ENCODE measurements at regions not wholly inside any gene's neighbourhood (a gene's known extent, or its start where the extent isn't known, plus 50 kb on each side); places are given as distances from the start of the nearest gene placed in this dataset.

DNA sequence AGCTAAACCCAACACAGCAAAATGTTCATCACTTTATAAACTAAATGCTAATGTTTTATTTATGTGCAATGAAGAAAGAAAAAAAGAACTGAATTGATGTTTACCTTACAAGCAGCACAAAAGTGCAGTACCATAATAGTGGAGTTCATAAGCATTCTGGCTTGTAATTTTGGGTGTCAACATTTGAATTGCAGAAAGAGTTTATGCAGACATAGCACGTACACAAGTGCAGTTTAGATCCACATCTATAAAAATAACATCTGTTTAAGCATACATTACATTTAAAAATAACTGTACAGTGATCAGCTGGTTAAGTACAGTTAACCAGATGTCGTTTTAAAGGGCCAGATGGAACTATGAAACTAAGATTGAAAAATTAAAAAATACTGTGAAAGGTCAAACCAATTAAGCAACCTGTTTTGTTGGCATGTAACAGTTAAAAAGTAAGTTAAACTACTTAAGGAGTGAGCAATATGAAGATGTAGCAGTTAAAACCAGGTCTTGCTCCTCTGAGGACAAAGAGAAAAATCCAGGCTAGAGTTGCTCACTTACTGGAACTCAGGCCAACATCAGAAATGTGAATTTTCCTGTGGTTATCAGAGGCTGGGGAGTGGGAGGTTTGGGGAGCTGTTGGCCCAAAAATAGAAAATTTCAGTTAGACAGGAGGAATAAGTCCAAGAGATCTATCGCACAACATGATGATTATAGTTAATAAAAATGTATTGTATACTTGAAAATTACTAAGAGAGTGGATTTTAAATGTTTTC, 204.9 kb upstream of the MDFIC2 start:
- WGBS (ENCODE audit: extremely low coverage, insufficient coverage, insufficient read length): no CpG with 5 or more reads among the region's 3 CpGs
- Histone ChIP-seq H2AK5ac (ENCODE audit: low read length) (no peak overlapping the region), H3K14ac (ENCODE audit: low read length) (no peak overlapping the region), H3K4me3 (ENCODE audit: low read depth, low read length) (no peak overlapping the region), H4K8ac (ENCODE audit: low read depth, low read length) (no peak overlapping the region), H3K9ac (ENCODE audit: low read length) (no peak overlapping the region), H4K12ac (ENCODE audit: low read depth, low read length) (no peak overlapping the region), H4K91ac (ENCODE audit: low read depth, low read length) (no peak overlapping the region), H2BK120ac (ENCODE audit: insufficient read depth, low read length, poor library complexity) (no peak overlapping the region), H3K9me3 (ENCODE audit: insufficient read depth, low read depth, low read length) (no peaks in the 10 kb centered on the region), H3K4me1 (ENCODE audit: control insufficient read depth in 1 of 2, insufficient read depth in 2 of 2, low read length in 2 of 2) (no peaks in the 10 kb centered on the region), H3K4ac (ENCODE audit: low read depth, low read length) (no peak overlapping the region), H3K4me2 (ENCODE audit: low read length) (no peak overlapping the region), H2BK5ac (ENCODE audit: low read depth, low read length, poor library complexity) (no peak overlapping the region), H3K27me3 (ENCODE audit: insufficient read depth, low read length) (no peaks in the 10 kb centered on the region), H2BK12ac (ENCODE audit: low read length) (no peak overlapping the region), H3K36me3 (ENCODE audit: control insufficient read depth in 1 of 2, insufficient read depth in 2 of 2, low read length in 2 of 2) (no peaks in the 10 kb centered on the region), H3K18ac (ENCODE audit: low read length) (no peak overlapping the region), H3K27ac (ENCODE audit: low read depth, low read length) (no peak overlapping the region), H3K79me1 (ENCODE audit: low read length) (no peaks in the 10 kb centered on the region), H3K79me2 (ENCODE audit: control insufficient read depth, insufficient read depth, low read length, poor library complexity) (no peaks in the 10 kb centered on the region), H3K23ac (ENCODE audit: low read length) (no peak overlapping the region), H2AFZ (ENCODE audit: insufficient read depth, low read length, poor library complexity) (no peak overlapping the region)
- no peak for DNase-seq

DNA sequence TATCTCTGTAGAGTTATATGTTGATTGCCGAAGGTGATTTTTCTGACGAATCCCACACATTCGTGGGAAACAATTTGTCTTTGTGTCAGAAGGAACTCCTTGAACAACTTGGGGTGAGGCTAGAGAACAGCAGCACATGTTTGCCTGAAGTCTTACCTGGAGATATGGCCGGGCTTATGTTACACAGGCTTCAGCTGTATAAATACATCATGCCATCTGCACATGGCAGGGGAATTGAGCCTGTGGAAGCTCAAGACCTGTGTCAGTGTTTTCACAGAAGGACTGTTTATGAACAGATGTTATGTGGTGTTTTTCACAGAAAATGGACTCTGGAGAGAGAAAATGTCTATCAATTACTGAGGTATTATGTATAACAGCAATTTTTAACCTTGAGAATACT, 203.6 kb upstream of the MDFIC2 start:
- Histone ChIP-seq H3K79me1 (ENCODE audit: low read length) (no peaks in the 10 kb centered on the region), H2BK120ac (ENCODE audit: insufficient read depth, low read length, poor library complexity) (no peak overlapping the region), H3K14ac (ENCODE audit: low read length) (no peak overlapping the region), H3K36me3 (ENCODE audit: control insufficient read depth in 1 of 2, insufficient read depth in 2 of 2, low read length in 2 of 2) (no peaks in the 10 kb centered on the region), H3K79me2 (ENCODE audit: control insufficient read depth, insufficient read depth, low read length, poor library complexity) (no peaks in the 10 kb centered on the region), H3K4ac (ENCODE audit: low read depth, low read length) (no peak overlapping the region), H2AFZ (ENCODE audit: insufficient read depth, low read length, poor library complexity) (no peak overlapping the region), H3K9ac (ENCODE audit: low read length) (no peak overlapping the region), H4K12ac (ENCODE audit: low read depth, low read length) (no peak overlapping the region), H3K27me3 (ENCODE audit: insufficient read depth, low read length) (no peaks in the 10 kb centered on the region), H3K4me1 (ENCODE audit: control insufficient read depth in 1 of 2, insufficient read depth in 2 of 2, low read length in 2 of 2) (no peaks in the 10 kb centered on the region), H3K4me2 (ENCODE audit: low read length) (no peak overlapping the region), H3K18ac (ENCODE audit: low read length) (no peak overlapping the region), H2BK12ac (ENCODE audit: low read length) (no peak overlapping the region), H4K8ac (ENCODE audit: low read depth, low read length) (no peak overlapping the region), H2BK5ac (ENCODE audit: low read depth, low read length, poor library complexity) (no peak overlapping the region), H4K91ac (ENCODE audit: low read depth, low read length) (no peak overlapping the region), H2AK5ac (ENCODE audit: low read length) (no peak overlapping the region), H3K23ac (ENCODE audit: low read length) (no peak overlapping the region), H3K27ac (ENCODE audit: low read depth, low read length) (no peak overlapping the region), H3K9me3 (ENCODE audit: insufficient read depth, low read depth, low read length) (no peaks in the 10 kb centered on the region), H3K4me3 (ENCODE audit: low read depth, low read length) (no peak overlapping the region)
- DNase-seq: no peak
- no CpG with 5 or more reads among the region's 4 CpGs for WGBS (ENCODE audit: extremely low coverage, insufficient coverage, insufficient read length)

GRCh38 chr3:70507486-70507885, 195.0 kb upstream of the MDFIC2 start:
- H3K14ac ChIP-seq (ENCODE audit: low read length): no peak overlapping the region
- no peak overlapping the region for H2BK5ac ChIP-seq (ENCODE audit: low read depth, low read length, poor library complexity)
- no peak overlapping the region for H3K4ac ChIP-seq (ENCODE audit: low read depth, low read length)
- WGBS (ENCODE audit: extremely low coverage, insufficient coverage, insufficient read length): no CpG with 5 or more reads among the region's 4 CpGs
- no peak overlapping the region for H3K4me3 ChIP-seq (ENCODE audit: low read depth, low read length)
- H4K8ac ChIP-seq (ENCODE audit: low read depth, low read length): no peak overlapping the region
- no peak overlapping the region for H2AFZ ChIP-seq (ENCODE audit: insufficient read depth, low read length, poor library complexity)
- H3K4me1 ChIP-seq (ENCODE audit: control insufficient read depth in 1 of 2, insufficient read depth in 2 of 2, low read length in 2 of 2): no peaks in the 10 kb centered on the region
- no peak overlapping the region for H2AK5ac ChIP-seq (ENCODE audit: low read length)
- H3K79me1 ChIP-seq (ENCODE audit: low read length): no peaks in the 10 kb centered on the region
- H3K18ac ChIP-seq (ENCODE audit: low read length): no peak overlapping the region
- no peak overlapping the region for H4K91ac ChIP-seq (ENCODE audit: low read depth, low read length)
- H3K79me2 ChIP-seq (ENCODE audit: control insufficient read depth, insufficient read depth, low read length, poor library complexity): no peaks in the 10 kb centered on the region
- H3K36me3 ChIP-seq (ENCODE audit: control insufficient read depth in 1 of 2, insufficient read depth in 2 of 2, low read length in 2 of 2): no peaks in the 10 kb centered on the region
- no peak overlapping the region for H4K12ac ChIP-seq (ENCODE audit: low read depth, low read length)
- no peaks in the 10 kb centered on the region for H3K27me3 ChIP-seq (ENCODE audit: insufficient read depth, low read length)
- H2BK12ac ChIP-seq (ENCODE audit: low read length): no peak overlapping the region
- no peak overlapping the region for H3K9ac ChIP-seq (ENCODE audit: low read length)
- no peak overlapping the region for H3K27ac ChIP-seq (ENCODE audit: low read depth, low read length)
- no peak overlapping the region for H3K4me2 ChIP-seq (ENCODE audit: low read length)
- no peak overlapping the region for H2BK120ac ChIP-seq (ENCODE audit: insufficient read depth, low read length, poor library complexity)
- no peak overlapping the region for H3K23ac ChIP-seq (ENCODE audit: low read length)
- H3K9me3 ChIP-seq (ENCODE audit: insufficient read depth, low read depth, low read length): no peaks in the 10 kb centered on the region
- no peak for DNase-seq

DNA sequence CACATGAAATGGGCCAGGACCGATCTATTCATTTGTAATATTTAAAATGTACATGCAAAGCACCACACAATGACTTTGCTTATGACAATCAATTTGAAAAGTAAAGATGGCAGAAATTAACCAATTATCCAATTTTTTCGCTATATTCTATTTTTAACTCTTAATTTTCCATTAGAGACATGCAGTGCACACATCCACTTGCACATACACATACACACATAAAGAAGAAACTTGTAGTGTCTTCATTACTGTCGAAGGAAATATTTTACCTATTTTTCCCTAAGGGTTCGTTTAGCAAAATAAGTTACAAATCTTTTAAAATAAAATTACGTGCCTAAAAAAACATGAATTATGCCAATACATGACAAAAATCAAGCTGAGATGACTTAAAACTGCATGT, 194.3 kb upstream of the MDFIC2 start:
- DNase-seq: no peak
- H4K8ac ChIP-seq (ENCODE audit: low read depth, low read length): no peak overlapping the region
- no peak overlapping the region for H3K14ac ChIP-seq (ENCODE audit: low read length)
- no peak overlapping the region for H3K4me3 ChIP-seq (ENCODE audit: low read depth, low read length)
- H3K18ac ChIP-seq (ENCODE audit: low read length): no peak overlapping the region
- H3K4ac ChIP-seq (ENCODE audit: low read depth, low read length): no peak overlapping the region
- no peaks in the 10 kb centered on the region for H3K36me3 ChIP-seq (ENCODE audit: control insufficient read depth in 1 of 2, insufficient read depth in 2 of 2, low read length in 2 of 2)
- no peak overlapping the region for H2AK5ac ChIP-seq (ENCODE audit: low read length)
- no peak overlapping the region for H2BK5ac ChIP-seq (ENCODE audit: low read depth, low read length, poor library complexity)
- H3K4me2 ChIP-seq (ENCODE audit: low read length): no peak overlapping the region
- no peak overlapping the region for H2AFZ ChIP-seq (ENCODE audit: insufficient read depth, low read length, poor library complexity)
- no peaks in the 10 kb centered on the region for H3K27me3 ChIP-seq (ENCODE audit: insufficient read depth, low read length)
- H3K9ac ChIP-seq (ENCODE audit: low read length): no peak overlapping the region
- no CpG with 5 or more reads among the region's 5 CpGs for WGBS (ENCODE audit: extremely low coverage, insufficient coverage, insufficient read length)
- H3K23ac ChIP-seq (ENCODE audit: low read length): no peak overlapping the region
- H4K91ac ChIP-seq (ENCODE audit: low read depth, low read length): no peak overlapping the region
- H4K12ac ChIP-seq (ENCODE audit: low read depth, low read length): no peak overlapping the region
- H3K79me1 ChIP-seq (ENCODE audit: low read length): no peaks in the 10 kb centered on the region
- H3K79me2 ChIP-seq (ENCODE audit: control insufficient read depth, insufficient read depth, low read length, poor library complexity): no peaks in the 10 kb centered on the region
- H3K27ac ChIP-seq (ENCODE audit: low read depth, low read length): no peak overlapping the region
- no peak overlapping the region for H2BK120ac ChIP-seq (ENCODE audit: insufficient read depth, low read length, poor library complexity)
- no peaks in the 10 kb centered on the region for H3K9me3 ChIP-seq (ENCODE audit: insufficient read depth, low read depth, low read length)
- H2BK12ac ChIP-seq (ENCODE audit: low read length): no peak overlapping the region
- H3K4me1 ChIP-seq (ENCODE audit: control insufficient read depth in 1 of 2, insufficient read depth in 2 of 2, low read length in 2 of 2): no peaks in the 10 kb centered on the region
